Calu3 (cell line): ENCODE measurements at regions not wholly inside any gene's neighbourhood (a gene's known extent, or its start where the extent isn't known, plus 50 kb on each side); places are given as distances from the start of the nearest gene placed in this dataset.

Source experiments
- BruUV-seq: library from RNA; stranded (reverse); fragments of 400-500 nt; replicated peaks from 2 replicates; lab custom pipeline; 2021; lab: Mats Ljungman, UMichigan
- CTCF ChIA-PET: fragments of 300-600 bp; sonication (Branson Sonifier 250); formaldehyde crosslinking; loops from one replicate; lab custom pipeline; 2022; ENCODE audit warnings: antibody characterized with exemption; lab: Charles Lee
- DNase-seq: peaks from one replicate; pipeline ENCODE4 v3.0.0; 2022
- H3K27ac Mint-ChIP-seq: one replicate; pipeline ENCODE4 v1.8.0; 2022; ENCODE audit warnings: mixed read lengths; ENCODE audit not compliant: unreplicated experiment
- H3K27me3 Mint-ChIP-seq: one replicate; pipeline ENCODE4 v1.8.0; 2022; ENCODE audit warnings: mixed read lengths; ENCODE audit not compliant: unreplicated experiment
- H3K36me3 Mint-ChIP-seq: one replicate; pipeline ENCODE4 v1.8.0; 2022; ENCODE audit warnings: mild to moderate bottlenecking, moderate library complexity, mixed read lengths; ENCODE audit not compliant: insufficient read depth, unreplicated experiment
- H3K4me1 Mint-ChIP-seq: one replicate; pipeline ENCODE4 v1.8.0; 2022; ENCODE audit warnings: mild to moderate bottlenecking, low read depth, mixed read lengths; ENCODE audit not compliant: unreplicated experiment
- H3K4me3 Mint-ChIP-seq: one replicate; pipeline ENCODE4 v1.8.0; 2022; ENCODE audit warnings: mild to moderate bottlenecking, low read depth, moderate library complexity, mixed read lengths; ENCODE audit not compliant: unreplicated experiment
- H3K9me3 Mint-ChIP-seq: one replicate; pipeline ENCODE4 v1.8.0; 2022; ENCODE audit warnings: low read depth, mixed read lengths; ENCODE audit not compliant: unreplicated experiment
- CTCF ChIP-seq: fragments of 200-600 bp; IDR thresholded peaks from one replicate; pipeline ENCODE4 v1.8.0; 2022; ENCODE audit warnings: antibody characterized with exemption; ENCODE audit not compliant: unreplicated experiment
- intact Hi-C: fragments of 100-400 bp; cut with micrococcal nuclease; formaldehyde crosslinking; loops from one replicate; pipeline ENCODE4 v1.10.0; 2022; ENCODE audit not compliant: unreplicated experiment

GRCh38 chr15:59828263-59828662 lies 139.1 kb upstream of the BNIP2 start:
- Mint-ChIP-seq H3K4me3 (no peak overlapping the region), H3K27me3 (peaks cover 28% of the 10 kb centered on the region), H3K36me3 (no peaks in the 10 kb centered on the region), H3K4me1 (no peaks in the 10 kb centered on the region), H3K9me3 (no peaks in the 10 kb centered on the region), H3K27ac (no peak overlapping the region)
- BruUV-seq: no TSS peak
- CTCF ChIA-PET: no interaction called here
- intact Hi-C loops: loop anchor here (10.0 kb wide), 1 partner anchor 347 kb away; no protein-coding TSS in a partner anchor
- no peak for TF ChIP-seq CTCF
- no peak for DNase-seq

GRCh38 chr15:59825901-59826300 lies 136.8 kb upstream of the BNIP2 start:
- Mint-ChIP-seq H3K27ac (no peak overlapping the region), H3K9me3 (no peaks in the 10 kb centered on the region), H3K27me3 (peaks cover 27% of the 10 kb centered on the region), H3K4me1 (no peaks in the 10 kb centered on the region), H3K4me3 (no peak overlapping the region), H3K36me3 (no peaks in the 10 kb centered on the region)
- no TSS peak for BruUV-seq
- CTCF ChIA-PET: no interaction called here
- no peak for DNase-seq
- no peak for TF ChIP-seq CTCF
- intact Hi-C loops: loop anchor here (10.0 kb wide), 1 partner anchor 349 kb away; no protein-coding TSS in a partner anchor

GRCh38 chr15:59821286-59821685 lies 132.2 kb upstream of the BNIP2 start:
- peaks cover 15% of the 10 kb centered on the region for H3K27me3 Mint-ChIP-seq
- no peak overlapping the region for H3K4me3 Mint-ChIP-seq
- no peak for DNase-seq
- H3K36me3 Mint-ChIP-seq: no peaks in the 10 kb centered on the region
- no peaks in the 10 kb centered on the region for H3K4me1 Mint-ChIP-seq
- CTCF ChIA-PET: no interaction called here
- BruUV-seq: no TSS peak
- intact Hi-C loops: loop anchor here (10.0 kb wide), 1 partner anchor 354 kb away; no protein-coding TSS in a partner anchor
- H3K9me3 Mint-ChIP-seq: no peaks in the 10 kb centered on the region
- no peak for TF ChIP-seq CTCF
- H3K27ac Mint-ChIP-seq: no peak overlapping the region

GRCh38 chr15:59819092-59819491 lies 130.0 kb upstream of the BNIP2 start:
- BruUV-seq: no TSS peak
- CTCF ChIA-PET: interaction anchor here (0.5 to 1.5 kb wide), 6 partner anchors 8 to 453 kb away, joined by 3 to 5 read pairs (median 3); no protein-coding TSS in a partner anchor

More at GRCh38 chr15:59819092-59819491, 130.0 kb upstream of the BNIP2 start:
- H3K4me3 Mint-ChIP-seq: peak overlapping the region; percentile 28
- no peaks in the 10 kb centered on the region for H3K4me1 Mint-ChIP-seq
- no peaks in the 10 kb centered on the region for H3K9me3 Mint-ChIP-seq
- H3K36me3 Mint-ChIP-seq: no peaks in the 10 kb centered on the region
- H3K27me3 Mint-ChIP-seq: peaks cover 36% of the 10 kb centered on the region
- peak; percentile 15 for DNase-seq
- intact Hi-C loops: loop anchor here (2.0 kb wide), 1 partner anchor 508 kb away; no protein-coding TSS in a partner anchor
- H3K27ac Mint-ChIP-seq: no peak overlapping the region
- TF ChIP-seq CTCF: no peak
